ENCODE measurements at regions not wholly inside any gene's neighbourhood (a gene's known extent, or its start where the extent isn't known, plus 50 kb on each side); places are given as distances from the start of the nearest gene placed in this dataset.

DNA sequence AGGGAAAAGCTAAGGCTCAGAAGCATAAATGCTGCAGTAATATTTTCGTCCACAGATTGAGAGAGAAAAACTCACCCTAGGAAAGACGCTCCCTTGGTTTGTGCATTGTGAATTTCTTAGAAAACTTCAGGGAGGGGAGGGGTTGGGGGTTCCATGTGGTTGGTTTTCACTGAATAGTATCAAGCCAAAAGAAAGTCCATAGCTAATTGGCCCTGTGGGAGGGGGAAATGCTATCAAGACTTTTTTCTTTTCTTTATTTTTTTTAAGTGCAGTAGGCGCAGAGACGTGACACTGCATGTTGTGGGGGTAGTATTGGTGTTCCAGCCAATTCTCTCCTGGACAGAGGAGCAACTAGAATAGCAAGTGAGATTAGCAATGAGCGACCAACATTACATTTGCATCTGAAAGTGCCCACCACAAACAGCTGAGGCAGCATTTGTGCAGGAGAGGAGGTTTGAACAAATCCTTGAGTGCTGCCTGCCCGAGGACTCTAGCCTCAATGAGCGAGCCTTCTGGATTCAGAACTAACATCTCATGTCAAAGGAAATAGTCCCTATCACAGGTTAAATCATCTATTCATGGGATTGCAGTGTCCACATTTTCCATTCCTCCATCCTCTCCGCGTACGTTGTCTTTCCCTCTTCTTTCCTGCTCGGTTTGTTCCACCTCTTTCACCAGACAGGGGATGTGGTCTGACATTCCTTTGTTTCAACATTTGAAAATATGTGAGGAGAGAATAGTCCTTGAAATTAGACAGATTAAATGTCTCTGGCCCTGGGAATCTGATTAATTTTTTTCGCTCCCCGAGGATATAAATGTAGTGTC is 118.0 kb upstream of the MARK1 start:
- Histone ChIP-seq H3K9me3 (no peaks in the 10 kb centered on the region), H3K4me3 (no peak overlapping the region), H3K27ac (no peak overlapping the region), H3K36me3 (no peaks in the 10 kb centered on the region), H3K4me1 (no peaks in the 10 kb centered on the region), H3K27me3 (no peaks in the 10 kb centered on the region)
- TF ChIP-seq CTCF (IDR thresholded peaks at IDR 0.05), result no peak
- DNase-seq (ENCODE audit: low spot score), result no peak

GRCh38 chr1:220407191-220407590 is 120.7 kb upstream of the MARK1 start:
- no peak for DNase-seq (ENCODE audit: low spot score)
- no peak overlapping the region for H3K4me3 ChIP-seq
- H3K4me1 ChIP-seq, result no peaks in the 10 kb centered on the region
- no peaks in the 10 kb centered on the region for H3K36me3 ChIP-seq
- no peaks in the 10 kb centered on the region for H3K27me3 ChIP-seq
- H3K9me3 ChIP-seq, result no peaks in the 10 kb centered on the region
- no peak for TF ChIP-seq CTCF (IDR thresholded peaks at IDR 0.05)
- no peak overlapping the region for H3K27ac ChIP-seq

DNA sequence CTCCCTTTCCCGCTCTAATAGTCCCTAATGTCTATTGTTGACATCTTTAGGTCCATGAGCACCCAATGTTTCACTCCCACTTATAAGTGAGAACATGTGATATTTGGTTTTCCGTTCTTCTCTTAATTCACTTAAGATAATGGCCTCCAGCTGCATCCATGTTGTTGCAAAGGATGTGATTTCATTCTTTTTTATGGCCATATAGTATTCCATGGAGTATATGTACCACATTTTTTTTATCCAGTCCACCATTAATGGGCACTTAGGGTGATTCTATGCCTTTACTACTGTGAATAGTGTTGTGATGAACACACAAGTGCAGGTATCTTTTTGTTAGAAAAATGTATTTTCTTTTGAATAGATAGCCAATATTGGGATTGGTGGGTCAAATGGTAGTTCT is 126.0 kb upstream of the RAB3GAP2 start:
- Histone ChIP-seq H3K27me3 (no peaks in the 10 kb centered on the region), H3K4me3 (no peak overlapping the region), H3K4me1 (no peaks in the 10 kb centered on the region), H3K9me3 (no peaks in the 10 kb centered on the region), H3K27ac (no peak overlapping the region), H3K36me3 (no peaks in the 10 kb centered on the region)
- DNase-seq (ENCODE audit: low spot score), result no peak
- no peak for TF ChIP-seq CTCF (IDR thresholded peaks at IDR 0.05)

GRCh38 chr1:220391491-220391890 is 119.2 kb upstream of the RAB3GAP2 start:
- no peak for DNase-seq (ENCODE audit: low spot score)
- no peak overlapping the region for H3K4me3 ChIP-seq
- no peaks in the 10 kb centered on the region for H3K36me3 ChIP-seq
- no peaks in the 10 kb centered on the region for H3K27me3 ChIP-seq
- H3K4me1 ChIP-seq, result no peaks in the 10 kb centered on the region
- H3K27ac ChIP-seq, result no peak overlapping the region
- H3K9me3 ChIP-seq, result no peaks in the 10 kb centered on the region
- TF ChIP-seq CTCF (IDR thresholded peaks at IDR 0.05), result no peak

DNA sequence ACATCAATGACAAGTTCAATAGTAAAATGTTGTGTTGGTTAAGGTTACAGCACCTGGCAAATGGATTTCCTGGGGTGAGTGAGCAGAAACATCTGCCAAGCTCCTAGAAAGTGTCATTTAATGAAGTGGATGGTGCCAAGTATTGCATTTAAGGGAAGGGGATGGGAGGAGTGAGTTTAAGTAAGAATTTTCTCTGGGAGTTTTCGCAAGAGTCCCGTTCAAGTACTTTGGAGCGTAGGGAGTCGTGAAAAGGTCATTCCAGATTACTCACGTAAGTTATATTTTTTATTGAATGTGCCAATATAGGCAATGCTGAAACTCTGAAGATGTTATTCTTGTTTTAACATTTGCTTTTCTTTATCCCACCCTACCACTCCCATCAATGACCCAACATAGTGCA is 117.4 kb upstream of the RAB3GAP2 start:
- DNase-seq (ENCODE audit: low spot score), result no peak
- Histone ChIP-seq H3K9me3 (peaks cover 0 to 5% of the 10 kb centered on the region in 2 donors), H3K27me3 (no peaks in the 10 kb centered on the region), H3K36me3 (no peaks in the 10 kb centered on the region), H3K4me3 (no peak overlapping the region), H3K4me1 (no peaks in the 10 kb centered on the region), H3K27ac (no peak overlapping the region)
- TF ChIP-seq CTCF (IDR thresholded peaks at IDR 0.05), result no peak
